ENCODE measurements at regions not wholly inside any gene's neighbourhood (a gene's known extent, or its start where the extent isn't known, plus 50 kb on each side); places are given as distances from the start of the nearest gene placed in this dataset.
"Not testable (repeated sequence)": the region's sequence is repeated elsewhere in the genome, so short reads cannot be mapped to it uniquely, and the experiment has no call there.

DNA sequence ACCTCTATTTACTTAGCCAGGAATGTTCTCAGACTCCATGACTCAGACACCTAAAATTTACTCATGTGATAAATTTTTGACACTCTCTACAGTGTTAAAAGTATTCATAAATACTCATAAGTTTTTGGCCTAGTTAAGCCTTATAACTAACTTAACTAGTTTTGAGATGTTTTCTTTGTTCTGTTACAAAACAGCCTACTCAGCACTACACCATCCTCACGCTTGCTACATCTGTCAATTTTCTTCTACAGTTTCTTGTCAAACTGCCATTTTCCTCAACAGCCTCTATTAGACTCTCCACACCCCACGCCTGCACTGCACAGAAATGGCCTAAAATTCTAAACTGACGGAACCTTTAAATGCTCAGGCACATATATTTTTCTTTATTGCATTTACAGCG lies 195.5 kb downstream of the ANXA1 start:
- FAIRE-seq, result no peak

DNA sequence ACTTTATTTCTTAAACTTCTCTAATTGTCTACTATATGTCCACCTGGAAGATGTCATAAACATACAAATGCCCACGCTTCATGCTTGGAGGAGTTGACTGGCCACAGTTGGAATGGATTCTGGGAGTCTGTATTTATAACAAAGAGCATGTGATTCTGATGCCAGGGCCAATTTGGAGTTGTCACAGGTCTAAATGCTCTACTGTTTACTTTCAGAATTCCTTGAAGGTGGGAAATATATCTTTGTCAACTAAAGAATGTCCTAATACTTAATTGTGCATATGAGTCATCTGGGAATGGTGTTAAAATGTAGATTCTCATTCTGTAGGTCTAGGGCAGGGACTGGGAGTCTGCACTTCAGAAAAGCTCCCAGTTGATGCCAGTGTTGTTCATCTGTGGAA lies 196.1 kb downstream of the ANXA1 start:
- no peak for FAIRE-seq

DNA sequence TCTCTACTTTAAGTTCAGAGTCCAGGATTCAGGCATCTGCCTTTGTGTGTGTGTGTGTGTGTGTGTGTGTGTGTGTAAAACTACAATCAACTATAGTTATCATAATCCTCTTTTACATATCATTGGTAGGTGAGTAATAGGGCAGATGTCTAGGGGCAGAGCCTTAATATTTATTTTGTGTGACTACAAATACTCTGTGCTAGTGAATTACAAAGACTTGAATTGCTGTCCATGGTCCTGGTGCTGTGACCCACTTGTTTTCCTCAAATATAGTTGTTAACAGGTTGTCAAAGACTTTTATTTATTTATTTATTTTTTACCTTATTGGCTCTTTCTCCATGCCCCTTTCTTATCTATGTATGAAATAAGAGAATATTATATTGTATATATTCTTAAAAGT lies 196.8 kb downstream of the ANXA1 start:
- FAIRE-seq, result no peak

DNA sequence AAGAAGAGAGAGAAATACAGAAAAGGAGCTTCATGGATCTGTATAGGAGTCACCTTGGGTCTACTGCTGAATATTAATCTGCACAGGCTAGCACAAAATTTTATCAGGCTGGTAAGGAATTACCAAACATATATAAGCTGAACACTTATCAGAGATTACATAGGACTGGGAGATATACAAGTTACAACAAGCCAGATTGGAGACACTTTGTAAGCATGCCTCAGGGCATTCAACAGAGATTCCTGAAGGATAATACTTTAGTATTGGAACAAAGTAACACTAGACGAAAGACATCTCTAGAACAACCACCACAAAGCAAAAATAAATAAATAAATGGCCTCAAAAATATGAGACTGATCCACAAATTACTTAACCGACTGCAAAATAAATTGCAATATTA lies 197.8 kb downstream of the ANXA1 start:
- FAIRE-seq, result no peak

DNA sequence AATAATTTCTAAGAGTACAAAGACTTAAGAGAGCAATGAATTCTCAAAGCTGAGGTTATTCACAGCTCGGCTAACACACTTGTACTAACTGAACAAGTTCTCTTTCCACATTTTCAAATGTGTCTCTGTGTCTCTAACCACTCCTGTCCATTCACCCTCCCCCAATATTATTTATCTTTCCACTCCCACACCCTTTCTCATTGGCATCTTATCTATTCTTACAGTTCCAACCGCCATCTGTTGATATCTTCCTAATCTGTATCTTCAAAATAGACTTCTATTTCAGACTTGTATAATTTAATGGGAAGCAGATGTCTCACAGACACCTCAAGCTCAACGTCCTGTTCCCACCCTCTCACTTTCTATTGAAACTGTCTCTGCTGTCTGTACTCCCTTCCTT lies 205.9 kb downstream of the ANXA1 start:
- FAIRE-seq, result no peak

DNA sequence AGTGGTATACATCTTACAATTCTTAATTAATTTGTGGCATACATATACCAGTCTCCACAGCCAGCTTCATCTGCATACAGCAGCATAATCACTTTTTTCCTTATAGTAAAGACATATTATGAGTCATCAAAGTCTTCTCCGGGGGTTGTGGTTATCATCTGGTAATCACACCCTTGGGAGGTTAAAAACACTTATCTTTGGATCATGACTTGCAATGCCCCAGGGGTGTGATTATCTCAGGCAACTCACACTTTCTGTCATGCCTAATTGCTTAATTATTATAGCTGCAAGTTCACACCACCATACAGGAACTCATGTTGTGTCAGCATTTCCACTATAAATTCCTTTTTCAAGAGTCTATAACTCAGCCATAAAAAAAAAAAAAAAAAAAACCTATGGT lies 218.4 kb downstream of the ANXA1 start:
- no peak for FAIRE-seq

DNA sequence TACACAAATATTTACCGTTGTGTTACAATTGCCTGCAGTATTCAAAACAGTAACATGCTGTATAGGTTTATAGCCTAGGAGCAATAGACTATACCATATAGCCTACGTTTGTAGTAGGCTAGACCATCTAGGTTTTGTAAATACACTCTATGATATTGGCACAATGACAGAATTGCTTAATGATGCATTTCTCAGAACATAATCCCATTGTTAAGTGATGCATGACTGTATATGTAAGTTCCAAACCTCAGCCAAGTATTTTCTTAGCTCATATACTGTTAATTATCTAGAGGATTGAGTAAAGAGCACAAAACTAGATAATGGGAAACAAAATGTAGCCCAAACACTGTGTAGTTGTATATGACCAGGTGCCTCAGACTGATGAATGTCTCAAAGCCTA lies 220.1 kb downstream of the ANXA1 start:
- no peak for FAIRE-seq

DNA sequence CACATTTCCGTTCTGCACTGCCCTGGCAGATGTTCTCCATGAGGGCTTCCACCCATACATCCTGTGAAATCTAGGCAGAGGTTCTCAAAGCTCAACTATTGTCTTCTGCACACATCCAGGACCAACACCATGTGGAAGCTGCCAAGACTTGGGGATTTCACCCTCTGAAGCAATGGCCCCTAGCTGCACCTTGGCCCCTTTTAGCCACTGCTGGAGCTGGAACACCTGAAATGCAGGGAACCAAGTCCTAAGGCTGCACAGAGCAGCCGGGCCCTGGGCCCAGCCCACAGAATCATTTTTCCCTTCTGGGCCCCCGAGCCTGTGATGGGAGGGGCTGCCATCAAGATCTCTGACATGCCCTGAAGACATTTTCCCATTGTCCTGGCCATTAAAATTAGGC lies 228.7 kb downstream of the ANXA1 start:
- FAIRE-seq, result no peak

DNA sequence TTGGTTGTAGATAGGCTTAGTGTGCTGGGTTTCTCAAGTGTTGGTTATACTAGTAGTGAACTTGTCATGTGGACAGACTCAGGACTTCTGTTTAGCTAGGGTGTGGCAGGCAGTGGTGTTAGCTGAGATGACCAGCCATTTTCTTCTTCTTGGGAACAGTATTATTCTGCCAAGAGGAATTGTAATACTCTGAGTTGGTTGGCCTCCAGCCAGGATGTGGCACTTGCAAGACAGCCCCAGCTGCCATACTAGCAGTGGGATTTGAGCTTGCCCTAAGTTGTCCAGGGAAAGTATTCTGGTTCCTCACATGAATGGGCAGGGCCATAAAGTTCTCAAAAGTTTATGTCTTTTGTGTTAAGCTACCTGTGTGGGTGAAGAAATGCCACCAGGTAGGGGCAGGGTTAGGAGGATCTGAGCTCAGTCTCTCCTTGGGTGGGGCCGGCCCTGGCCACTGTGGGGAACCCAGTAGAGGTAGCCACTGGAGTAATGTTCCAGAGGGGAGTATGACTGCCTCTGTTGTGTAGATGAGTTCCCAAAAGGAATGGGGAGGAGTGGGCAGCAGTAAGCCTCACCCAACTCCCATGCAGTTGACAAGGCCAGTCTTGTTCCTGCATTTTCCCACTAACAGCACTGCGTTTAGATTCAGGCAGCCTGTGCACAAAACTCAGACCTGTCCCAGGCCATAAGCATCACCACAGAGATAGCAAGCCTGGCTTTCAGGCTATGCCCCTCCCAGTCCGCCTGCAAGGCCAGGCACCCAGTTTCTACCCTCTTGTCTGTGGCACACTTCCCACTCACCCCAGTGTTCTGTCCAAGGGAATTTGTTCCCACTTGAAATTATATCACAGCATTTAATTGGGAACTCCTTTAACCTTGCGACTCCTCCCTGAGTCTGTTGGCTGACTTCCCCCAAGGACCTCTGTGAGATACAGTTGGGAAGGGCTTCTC lies 250.7 kb downstream of the ANXA1 start:
- FAIRE-seq, result no peak

DNA sequence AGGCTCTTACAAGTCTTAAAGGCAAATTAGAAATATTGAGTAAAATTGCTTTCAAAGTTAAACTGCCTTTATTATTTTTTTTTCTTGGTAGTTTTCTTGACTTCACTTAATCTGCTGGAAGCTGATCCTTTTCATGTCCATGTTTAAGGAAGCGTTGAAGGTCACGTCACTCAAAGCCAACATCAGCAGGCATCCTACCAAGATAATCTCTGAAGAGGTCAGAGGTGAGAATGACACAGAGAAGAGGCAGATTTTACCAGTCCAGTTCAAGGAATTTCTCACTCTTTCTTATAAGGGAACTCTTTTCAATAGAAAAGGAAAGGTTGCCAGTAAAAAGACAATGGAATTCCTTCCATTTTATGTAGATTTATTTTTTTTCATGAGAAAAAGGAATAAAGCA lies 259.8 kb downstream of the ANXA1 start:
- no peak for FAIRE-seq

DNA sequence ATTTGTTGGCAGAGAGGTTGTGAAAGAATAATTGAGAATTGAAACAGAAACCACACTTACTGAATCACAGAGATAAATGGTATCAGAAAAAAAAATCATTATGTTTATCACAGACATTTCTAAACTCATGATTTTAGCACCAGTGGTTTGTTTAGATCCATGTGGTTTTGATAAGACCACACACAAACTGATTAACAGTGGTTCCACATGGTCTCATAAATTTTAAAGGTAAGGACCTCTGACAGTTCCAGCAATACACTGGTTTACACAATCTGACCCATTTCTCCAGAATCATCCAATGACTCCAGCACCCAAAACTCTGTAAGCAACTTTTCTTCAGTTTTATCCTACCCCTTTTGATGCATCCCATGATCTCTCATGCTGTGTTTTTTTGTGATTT lies 261.2 kb downstream of the ANXA1 start:
- FAIRE-seq, result no peak

DNA sequence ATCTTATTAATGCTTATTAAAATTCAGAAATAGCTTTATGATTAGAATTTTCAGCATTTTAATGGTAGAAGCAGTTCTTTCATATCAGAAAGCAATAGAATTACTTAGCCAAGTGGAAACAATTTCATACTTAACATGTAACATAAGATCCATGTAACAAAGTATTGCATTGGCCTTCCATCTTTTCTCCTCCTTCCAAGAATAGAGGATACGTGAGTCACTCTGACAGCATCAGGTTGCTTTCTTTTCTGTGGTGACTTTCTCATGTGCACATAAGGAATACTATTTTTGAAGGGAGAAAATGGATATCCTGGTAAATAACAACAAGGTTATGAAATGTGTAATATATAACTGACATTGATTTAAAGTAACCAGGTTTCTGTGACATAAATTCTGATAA lies 272.2 kb downstream of the ANXA1 start:
- FAIRE-seq, result no peak

DNA sequence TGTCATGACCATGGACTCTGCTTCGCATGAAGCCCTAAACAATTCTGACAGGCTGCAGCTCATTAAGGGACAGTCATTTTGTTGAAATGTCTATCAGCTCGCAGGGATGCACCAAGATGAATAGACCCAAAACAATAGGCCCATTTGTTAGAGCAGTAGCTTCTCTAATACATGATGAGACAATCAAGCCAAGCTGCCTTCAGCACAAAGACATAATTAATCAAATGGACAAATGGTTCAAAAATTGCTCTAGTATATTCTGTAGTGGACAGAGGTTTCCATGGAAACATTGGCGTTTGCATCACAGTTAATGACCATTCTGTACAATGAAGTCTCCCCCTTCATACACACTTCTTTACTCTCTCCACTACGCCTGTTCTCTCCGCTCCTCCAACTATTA lies 274.6 kb downstream of the ANXA1 start:
- no peak for FAIRE-seq

DNA sequence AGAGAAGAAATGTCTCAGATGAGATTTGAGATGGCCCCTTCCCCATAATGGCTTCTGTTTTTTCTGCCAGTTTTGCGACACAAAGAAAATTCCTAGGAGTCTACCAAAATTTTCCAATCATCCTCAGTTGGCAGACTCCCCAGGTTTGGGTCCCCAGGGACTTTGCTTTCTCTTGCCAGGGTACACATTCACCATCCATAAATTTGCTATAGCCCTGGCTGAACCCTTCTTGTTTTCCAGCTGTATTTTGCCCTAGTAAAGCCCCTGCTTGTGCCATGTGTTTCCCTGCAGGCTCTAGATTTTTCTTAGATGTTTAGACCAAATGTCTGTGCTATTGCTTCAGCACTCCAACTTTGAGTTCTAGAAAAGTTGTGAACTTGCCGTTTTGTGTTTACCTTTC lies 283.2 kb downstream of the ANXA1 start:
- FAIRE-seq, result no peak

DNA sequence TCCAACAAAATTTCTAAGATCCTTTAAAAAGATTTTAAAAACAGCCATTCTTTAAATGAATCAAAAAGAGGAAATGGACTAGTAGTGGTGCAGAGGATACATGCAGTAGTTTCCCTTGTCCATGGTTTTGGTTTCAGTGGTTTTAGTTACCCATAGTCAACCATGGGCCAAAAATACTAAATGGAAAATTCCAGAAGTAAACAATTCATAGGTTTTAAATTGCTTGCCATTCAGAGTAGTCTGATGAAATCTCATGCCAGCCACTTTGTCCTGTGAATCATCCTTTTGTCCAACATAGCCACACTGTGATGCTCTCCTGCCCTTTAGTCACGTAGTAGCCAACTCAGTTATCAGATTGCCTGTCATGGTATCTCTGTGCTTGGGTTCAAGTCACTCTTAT lies 286.1 kb downstream of the ANXA1 start:
- FAIRE-seq, result no peak

DNA sequence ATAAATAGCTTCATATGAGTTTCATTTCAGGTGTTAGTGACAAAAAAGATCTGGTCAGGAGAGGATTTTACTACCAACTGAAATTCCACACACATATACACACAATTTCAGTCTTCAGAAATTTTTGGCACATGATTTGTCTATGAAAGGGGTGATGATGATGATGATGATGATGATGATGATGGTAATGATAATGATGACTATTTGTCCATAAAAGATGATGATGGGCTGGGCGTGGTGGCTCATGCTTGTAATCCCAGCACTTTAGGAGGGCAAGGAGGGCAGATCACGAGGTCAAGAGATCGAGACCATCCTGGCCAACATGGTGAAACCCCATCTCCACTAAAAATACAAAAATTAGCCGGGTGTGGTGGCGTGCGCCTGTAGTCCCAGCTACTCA lies 288.2 kb downstream of the ANXA1 start:
- not testable (repeated sequence) for FAIRE-seq

DNA sequence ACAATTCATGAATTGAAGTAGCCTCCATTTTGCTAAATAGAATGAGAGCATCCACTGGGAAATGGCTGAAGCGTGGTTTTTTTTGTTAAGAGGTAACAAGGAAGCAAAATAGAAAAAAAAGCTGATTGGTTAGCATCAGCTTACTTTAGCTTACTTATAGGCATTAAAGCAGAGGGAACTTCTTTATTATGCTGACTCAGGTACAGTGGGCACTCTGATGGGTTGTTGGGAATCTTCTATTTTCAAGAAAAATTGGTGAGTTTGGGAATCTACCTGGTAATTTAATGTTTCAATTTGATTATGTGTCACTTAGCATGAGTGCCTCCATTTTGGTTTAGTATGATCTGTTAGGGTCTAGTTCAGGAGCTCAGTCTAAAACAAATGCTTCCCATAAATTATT lies 289.6 kb downstream of the ANXA1 start:
- FAIRE-seq, result no peak

DNA sequence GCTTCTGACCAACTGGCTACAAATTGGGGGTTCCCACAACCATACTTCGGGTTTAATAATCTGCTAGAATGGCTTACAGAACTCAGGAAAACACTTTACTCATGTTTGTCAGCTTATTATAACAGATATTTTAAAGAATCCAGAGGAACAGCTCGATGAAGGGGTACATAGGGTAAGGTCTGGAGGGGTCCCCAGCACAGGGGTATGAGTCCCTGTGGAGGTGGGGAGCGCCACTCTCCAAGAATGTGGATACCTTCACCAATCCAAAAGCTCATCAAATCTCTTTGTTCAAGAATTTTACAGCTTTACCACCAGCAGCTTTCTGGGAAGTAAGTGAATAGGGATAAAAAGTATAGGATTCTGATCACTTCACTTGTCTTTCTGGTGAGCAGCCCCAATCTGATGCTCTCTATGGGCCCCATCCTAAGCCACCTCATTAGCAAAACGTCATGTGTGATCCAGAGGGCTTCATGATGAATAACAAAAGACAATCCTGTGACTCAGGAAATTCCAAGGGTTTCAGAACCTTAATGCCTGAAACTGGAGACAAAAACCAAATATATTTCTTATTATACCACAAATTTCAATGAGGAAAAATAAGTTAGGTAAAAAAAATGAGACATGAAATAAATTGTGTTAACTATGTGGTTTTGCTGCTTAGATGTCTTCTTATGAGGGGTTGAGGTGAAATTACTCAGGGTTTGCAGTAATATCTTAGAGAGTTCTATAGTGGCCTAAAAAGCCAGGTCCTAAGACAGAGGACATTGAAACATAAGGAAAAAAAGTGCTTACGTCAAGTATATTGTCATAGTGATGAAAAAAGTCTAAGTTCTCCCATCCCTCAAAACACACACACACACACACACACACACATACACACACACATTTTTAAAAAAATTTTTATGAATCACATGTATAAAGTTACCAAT lies 290.5 kb downstream of the ANXA1 start:
- FAIRE-seq, result no peak

DNA sequence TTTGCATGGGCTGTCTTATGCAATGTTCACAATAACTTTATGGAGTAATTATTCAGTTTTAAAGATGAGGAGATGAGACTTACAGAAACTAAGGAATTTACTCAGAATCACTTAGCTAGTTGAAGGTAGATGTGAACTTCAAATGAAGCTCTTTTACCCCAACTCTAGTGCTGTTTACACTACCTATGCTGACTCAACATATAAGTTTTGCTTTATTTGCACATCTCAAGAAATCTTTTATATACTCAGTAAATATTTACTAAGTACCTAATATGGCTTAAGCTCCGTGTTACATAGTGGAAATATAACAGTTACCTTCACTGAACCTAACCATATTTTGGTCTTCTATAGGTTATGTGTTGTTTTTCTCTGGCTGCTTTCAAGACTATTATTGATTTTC lies 293.2 kb downstream of the ANXA1 start:
- FAIRE-seq, result no peak

DNA sequence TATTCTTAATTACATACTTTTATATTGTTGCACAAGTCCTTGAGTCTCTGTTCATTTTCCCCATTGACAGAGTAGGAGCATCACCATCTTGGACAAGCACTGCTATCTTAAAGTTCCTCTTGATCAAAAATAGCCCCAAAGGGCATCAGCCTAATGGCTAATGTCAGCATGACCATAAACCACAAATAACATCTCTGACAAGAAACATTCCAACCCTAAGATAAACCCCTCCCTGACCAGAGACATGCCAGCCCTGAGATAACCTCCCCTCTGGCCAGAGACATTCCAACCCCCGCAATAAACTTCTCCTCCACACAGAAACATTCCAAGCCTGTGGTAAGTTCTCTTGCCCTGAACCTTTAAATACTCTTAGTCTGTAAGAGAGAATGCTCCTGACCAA lies 293.7 kb downstream of the ANXA1 start:
- FAIRE-seq, result not testable (repeated sequence)

DNA sequence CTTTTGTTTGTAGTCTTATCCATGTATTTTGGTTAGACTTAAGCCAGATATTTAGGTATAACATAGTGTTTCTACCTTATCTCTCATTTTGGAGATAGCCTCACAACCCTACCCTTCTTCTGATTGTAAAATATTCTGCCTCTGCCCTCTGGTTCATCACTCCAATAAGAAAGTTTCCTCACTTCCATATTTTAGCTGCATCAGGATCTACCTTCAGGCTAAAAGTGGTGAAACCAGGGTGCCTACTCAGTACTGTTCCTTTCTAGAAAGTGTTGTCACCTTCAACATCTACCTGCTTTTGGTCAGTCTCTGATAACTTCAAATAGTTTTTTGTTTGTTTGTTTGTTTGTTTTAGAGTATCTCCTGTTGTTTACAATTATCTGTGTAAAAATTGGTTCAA lies 294.6 kb downstream of the ANXA1 start:
- FAIRE-seq, result no peak

DNA sequence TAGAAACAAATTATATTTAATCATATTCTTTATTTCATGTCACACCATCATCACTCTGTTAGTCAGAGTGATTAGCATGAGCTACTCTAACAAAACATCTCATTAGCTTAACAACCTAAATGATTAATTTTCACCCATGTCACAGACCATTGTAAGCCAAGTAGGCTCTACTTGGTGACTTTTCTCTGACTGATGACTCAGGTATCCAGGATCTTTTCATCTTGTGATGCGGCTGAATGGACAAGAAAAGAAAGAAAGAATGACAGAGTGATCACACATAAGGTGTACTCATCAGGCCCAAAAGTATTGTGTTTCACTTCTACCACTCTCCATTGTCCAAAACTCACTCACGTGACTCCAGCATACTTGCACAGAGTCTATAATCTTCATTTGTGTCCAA lies 299.3 kb downstream of the ANXA1 start:
- FAIRE-seq, result no peak

DNA sequence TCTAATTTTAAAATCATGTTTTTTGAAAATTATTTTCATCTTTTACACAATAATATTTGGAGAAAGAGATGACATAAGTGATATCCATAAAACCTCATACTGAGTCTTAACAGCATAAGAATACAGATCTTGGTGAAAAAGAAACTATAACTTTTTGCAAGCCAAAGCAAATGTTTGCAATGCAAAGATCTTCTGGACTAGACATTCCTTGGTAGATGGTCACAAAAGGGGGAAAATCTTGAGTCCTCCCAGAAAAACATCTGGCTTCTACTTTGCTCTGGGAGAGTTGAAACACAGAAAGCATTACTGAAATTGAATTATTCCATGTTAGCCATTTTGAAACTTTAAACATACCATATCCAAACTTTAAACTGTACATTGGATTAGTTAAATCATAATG lies 308.2 kb downstream of the ANXA1 start:
- no peak for FAIRE-seq

DNA sequence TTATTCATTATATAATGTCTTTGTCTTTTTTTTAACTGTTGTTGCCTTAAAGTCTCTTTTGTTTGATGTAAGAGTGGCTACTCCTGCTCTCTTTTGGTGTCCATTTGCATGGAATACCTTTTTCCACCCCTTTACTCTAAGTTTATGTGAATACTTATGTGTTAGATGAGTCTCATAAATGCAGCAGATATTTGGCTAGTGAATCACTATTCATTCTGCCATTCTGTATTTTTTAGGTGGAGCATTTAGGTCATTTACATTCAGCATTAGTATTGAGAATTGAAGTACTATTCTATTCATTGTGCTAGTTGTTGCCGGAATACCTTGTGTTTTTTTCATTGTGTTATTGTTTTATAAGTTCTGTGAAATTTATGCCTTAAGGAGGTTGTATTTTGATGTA lies 317.1 kb downstream of the ANXA1 start:
- no peak for FAIRE-seq
